HG02870 (cell line): ENCODE measurements at regions not wholly inside any gene's neighbourhood (a gene's known extent, or its start where the extent isn't known, plus 50 kb on each side); places are given as distances from the start of the nearest gene placed in this dataset.

Experiments
- ATAC-seq: cut with Tn5 transposase; IDR thresholded peaks from one replicate; pipeline ENCODE4 v1.9.1; 2021; ENCODE audit warnings: mild to moderate bottlenecking, moderate library complexity; ENCODE audit not compliant: unreplicated experiment

DNA sequence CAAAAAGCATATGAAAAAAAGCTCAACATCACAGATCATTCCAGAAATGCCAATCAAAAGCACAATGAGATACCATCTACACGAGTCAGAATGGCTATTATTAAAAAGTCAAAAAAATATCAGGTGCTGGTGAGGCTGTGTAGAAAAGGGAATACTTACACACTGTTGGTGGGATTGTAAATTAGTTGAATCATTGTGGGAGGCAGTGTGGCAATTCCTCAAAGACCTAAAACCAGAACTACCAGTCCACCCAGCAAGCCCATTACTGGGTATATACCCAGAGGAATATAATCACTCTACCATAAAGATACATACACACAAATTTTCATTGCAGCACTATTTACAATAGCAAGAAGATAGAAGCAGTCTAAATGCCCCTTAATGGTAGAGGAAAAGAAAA is 529.9 kb downstream of the SLITRK1 start:
- ATAC-seq = no peak

GRCh38 chr13:83350569-83350968 is 531.7 kb downstream of the SLITRK1 start:
- no peak for ATAC-seq

GRCh38 chr13:83344518-83344917 is 537.8 kb downstream of the SLITRK1 start:
- ATAC-seq = no peak

DNA sequence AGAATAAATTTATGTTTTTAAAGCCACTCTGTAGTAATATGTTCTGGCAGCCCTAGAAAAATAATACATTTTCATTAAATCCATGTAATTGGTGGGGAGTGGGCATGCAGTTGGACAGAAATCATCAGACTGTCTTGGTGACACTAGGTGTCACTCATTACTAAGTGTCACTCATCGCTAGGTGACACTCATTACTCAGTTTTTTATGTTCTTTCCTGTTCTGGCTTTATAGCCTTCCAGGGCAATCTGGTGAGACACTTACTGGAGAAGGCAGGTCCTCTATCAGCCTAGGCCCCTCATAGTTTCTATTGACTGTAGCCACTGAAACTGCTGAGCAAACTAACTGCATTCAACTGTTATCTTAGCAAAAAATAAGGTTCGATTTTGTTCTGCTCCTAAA is 542.1 kb downstream of the SLITRK1 start:
- no peak for ATAC-seq

- ATAC-seq = no peak
Observed at GRCh38 chr13:83333614-83334388, 548.5 kb downstream of the SLITRK1 start.

DNA sequence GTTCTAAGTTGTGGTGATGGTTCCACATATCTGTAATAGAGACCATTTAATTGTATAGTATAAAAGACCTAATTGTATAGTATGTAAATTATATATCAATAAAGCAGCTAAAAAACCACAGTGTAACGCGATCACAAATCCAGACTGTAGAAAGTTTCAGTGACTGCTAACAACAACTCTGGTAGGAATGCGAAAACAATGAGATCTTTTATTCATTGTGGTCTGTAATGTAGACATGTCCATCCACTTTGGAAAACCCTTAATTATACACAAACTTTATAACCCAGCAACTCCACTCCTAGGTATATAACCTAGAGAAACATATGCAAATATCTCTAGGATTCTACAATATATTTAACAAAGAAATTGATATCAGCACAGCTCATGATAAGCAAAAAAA is 549.5 kb downstream of the SLITRK1 start:
- no peak for ATAC-seq

DNA sequence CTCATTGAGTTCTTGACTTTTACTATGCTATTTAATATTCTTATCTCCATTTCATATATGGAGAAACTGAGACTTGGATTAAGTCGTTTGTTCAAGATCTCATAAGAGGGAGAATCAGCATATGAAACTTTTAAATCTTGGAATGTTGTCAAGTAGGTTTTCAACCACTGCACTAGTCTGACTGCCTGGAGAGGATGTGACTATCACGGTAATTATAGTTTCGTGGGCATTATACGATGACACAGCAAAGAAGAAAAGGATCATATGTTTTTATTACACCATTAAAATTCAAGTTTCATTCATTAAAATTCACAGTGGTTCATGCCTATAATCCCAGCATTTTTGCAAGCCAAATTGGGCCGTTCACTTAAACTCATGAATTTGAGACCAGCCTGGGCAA is 555.2 kb downstream of the SLITRK1 start:
- no peak for ATAC-seq

DNA sequence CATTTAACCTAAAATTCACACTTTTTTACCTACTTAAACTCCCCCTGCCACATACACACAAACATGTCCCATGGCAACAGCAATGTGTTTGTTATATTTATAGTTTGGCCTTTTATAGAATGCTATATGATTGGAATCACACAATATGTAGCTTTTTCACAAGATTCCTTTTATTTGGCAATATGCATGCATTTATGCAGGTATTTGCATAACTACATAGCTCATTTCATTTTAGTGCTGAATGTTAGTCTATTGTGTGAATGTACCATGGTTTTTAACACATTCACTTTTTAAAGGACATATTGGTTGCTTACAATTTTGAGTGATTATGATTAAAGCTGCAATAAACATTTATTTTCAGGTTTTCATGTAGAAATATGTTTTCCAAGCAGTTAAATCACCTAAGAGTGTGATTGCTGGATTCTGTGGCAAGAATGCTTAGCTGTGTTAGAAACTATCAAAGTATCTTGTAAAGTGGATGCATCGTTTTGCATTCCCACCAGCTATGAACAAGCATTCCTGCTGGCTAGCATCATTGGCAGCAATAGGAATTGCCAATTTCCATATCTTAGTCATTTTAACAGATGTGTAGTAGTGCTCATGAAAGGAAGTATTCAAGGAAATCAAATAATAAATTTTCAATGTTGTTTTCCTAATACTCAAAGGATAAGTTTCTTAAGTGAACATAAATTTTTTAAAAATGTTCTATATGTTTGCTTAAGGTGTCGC is 557.0 kb downstream of the SLITRK1 start:
- ATAC-seq = no peak

DNA sequence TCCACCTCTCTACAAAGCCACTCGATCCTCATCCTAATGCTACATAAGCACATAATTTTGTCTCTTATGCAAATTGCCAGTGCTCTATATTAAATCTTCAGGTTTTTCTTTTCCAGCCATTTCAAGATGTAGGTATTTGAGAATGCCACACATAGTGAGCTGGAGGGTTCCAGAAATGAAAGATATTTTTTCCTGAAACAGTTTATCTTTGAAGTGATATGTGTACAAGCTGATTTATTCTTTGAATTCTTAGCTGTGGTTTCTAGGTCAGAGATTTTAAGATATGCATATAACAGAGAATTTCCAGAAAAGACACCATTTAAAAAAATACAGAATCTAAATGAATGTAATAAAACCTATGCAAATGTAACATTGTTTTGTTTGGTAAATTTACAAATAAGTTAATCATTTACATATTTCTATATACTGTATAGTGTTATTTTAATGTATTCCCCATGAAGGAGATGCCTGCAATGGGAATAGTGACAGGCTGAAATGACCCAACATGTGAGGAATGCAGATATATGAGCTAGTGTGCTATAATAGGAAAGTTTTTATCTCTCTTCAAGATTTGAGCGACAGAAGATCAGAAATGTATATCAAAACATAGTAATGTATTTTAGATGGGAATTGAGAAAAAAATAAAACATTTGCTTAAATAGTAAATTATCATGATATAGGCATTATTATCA is 570.2 kb downstream of the SLITRK1 start:
- no peak for ATAC-seq

- ATAC-seq = no peak
Observed at GRCh38 chr13:83298617-83299016, 583.7 kb downstream of the SLITRK1 start.

DNA sequence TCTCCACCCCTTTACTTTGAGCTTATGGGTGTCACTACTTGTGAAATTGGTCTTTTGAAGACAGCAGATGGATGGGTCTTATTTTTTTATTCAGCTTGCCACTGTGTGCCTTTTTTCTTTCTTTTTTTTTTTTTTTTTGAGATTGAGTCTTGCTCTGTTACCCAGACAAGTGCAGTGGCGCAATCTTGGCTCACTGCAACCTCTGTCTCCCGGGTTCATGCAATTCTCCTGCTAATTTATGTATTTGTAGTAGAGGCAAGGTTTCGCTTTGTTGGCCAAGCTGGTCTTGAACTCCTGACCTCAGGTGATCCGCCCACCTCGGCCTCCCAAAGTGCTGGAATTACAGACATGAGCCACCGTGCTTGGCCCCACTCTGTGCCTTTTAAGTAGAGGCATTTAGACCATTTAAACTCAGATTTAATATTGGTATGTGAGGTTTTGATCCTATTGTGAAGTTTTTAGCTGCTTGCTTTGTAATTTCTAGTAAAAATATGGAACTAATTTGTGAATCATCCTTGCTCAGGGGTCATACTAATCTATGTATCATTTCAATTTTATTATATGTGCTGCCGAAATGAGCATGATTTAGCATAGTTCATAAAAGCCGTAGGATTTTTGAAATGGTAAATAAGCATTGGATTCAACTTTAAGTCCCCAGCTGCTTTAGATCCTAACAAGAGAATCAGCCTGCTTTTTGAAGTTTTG is 584.5 kb downstream of the SLITRK1 start:
- ATAC-seq = no peak

DNA sequence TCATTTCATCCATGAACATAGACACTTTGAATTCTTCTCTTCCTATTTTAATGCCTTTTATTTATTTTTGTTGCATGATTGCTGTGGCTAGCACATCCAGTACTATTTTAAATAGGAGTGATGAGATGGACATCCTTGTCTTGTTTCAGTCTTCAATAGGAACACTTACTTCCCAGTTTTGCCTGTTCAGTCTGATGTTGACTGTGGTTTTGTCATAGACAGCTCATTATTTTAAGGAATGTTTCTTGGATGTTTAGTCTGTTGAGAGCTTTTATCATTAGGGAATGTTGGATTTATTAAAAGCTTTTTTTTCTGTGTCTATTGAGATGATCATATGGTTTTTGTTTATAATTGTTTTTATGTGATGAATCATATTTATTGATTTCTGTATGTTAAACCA is 586.6 kb downstream of the SLITRK1 start:
- ATAC-seq = no peak

DNA sequence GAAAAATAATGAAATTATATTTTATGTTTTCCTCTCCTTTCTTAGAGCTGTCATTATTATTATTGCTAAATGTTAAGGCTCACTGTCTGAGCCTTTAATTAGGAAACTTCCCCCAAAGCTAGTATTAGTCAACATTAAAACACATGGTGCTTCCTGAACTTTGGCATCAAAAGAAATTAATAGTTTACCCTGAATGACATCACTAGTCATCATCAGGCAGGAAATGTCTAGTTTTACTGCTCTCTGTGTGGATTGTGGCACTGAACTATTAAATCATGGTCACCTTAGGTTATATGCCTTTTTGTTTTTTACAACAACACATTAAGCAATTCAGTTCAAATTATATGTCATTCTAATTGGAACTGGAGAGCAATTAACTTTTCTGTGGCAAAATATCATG is 595.5 kb downstream of the SLITRK1 start:
- ATAC-seq = no peak

DNA sequence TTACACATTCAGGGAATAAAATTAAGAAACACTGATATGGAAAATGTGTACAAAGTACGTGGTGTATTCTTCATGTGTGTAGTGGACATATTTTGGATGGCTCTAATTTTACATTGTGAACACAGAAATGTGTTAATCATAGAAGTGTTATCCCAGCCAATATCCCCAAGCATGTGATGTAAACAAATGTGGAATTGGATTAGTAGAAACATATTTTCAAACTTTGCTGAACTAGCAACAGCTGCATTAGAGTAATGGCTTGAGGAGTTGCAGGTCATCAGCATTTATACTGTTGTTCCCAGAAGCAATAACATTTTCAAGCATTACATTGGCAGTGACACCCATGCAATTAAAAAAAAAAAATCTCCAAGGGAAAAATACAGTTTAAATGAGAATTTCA is 600.6 kb downstream of the SLITRK1 start:
- no peak for ATAC-seq

DNA sequence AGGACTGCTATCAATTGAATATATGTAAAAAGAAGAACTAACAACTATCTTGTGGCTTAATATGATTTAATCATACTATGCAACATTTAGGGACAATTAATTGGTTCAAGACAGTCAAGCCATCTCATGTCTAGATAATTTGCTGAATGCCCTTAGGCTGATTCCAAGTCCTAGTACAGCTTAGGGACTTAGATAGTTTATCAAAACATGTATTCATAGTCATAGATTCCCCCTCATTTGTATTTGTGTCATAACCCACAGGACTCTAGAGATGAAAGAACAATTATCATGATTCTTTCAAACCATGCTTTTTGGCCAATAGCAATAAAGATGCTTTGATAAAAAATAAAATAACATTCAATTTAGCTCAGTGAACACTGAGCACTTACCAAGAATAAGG is 607.6 kb downstream of the SLITRK1 start:
- ATAC-seq = no peak

DNA sequence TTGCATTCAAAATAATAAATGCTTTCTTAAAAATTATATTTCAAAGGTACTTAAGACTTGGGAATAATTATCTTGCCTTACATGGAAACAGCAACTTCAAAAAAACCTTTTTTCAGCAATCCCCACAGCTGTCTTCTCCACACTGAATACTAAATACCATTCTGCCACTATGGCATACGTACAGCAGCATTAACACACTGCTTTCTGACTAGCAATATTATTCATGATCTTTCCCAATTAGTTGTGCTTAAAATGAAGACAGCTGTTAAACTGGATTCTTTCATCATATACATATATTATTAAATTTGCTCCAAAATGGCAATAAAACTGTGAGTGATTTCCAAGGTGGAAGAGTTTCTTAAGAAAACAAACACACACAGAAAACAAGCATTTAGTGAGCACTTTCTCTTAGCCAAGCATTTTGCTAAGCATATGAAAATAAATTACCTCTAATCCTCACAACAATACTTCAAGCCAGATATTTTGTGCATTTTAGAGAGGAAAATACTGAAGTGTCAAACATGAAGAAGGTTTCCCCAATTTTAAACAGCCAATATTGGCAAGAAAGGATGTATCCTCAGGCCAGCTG is 609.5 kb downstream of the SLITRK1 start:
- ATAC-seq = no peak

- no peak for ATAC-seq
Observed at GRCh38 chr13:83272076-83272475, 610.2 kb downstream of the SLITRK1 start.

DNA sequence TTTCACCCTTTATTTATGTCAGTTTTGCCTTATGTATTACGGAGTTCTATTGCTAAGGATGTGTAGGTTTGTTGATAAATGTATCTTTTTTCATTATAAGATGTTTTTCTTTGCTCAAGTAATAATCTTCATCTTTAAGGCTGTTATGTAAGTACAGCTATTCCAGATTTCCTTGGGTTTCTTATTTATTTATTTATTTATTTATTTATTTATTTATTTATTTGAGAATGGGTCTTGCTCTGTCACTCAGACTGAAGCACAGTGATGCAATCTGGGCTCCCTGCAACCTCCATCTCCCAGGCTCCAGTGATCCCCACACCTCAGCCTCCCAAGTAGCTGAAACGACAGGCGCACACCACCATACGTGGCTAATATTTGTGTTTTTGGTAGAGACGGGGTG is 617.0 kb downstream of the SLITRK1 start:
- ATAC-seq = no peak

- no peak for ATAC-seq
Observed at GRCh38 chr13:83248751-83249150, 633.5 kb downstream of the SLITRK1 start.

DNA sequence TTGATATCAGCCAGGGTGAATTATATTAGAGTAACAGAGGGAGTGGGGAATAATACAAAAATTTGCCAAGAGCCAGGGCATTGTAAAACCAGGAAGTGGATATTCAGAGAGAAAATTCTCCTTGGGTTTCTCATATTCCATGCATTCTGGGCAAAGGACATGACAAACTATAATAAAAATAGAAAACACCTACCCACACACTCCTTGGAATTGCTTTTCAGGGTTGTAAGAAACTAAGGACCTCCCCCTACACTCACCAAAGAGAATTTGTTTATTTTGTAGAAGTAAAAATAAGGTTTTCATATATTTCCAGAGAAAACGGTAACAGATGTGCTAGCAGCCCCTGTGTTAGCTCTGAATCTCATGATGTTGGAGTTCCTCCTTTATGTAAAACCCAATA is 649.6 kb downstream of the SLITRK1 start:
- ATAC-seq = no peak
